Lung (tissue), 11 donors: ENCODE measurements at regions not wholly inside any gene's neighbourhood (a gene's known extent, or its start where the extent isn't known, plus 50 kb on each side); places are given as distances from the start of the nearest gene placed in this dataset.

Source experiments
- ATAC-seq: fragments of 200-7000 bp; cut with Tn5 transposase; one replicate; pipeline ENCODE4 v1.9.1; 2020; ENCODE audit warnings: moderate number of reproducible peaks; ENCODE audit not compliant: insufficient read depth, low FRiP score
- DNase-seq, 3 donors: peaks; one replicate each; pipeline ENCODE4 v3.0.0-alpha.2; 2013 to 2017
- H3K27ac ChIP-seq, 2 donors: one replicate each; pipeline ENCODE4 v1.5.1; 2013; ENCODE audit warnings: mild to moderate bottlenecking in 2 of 2, moderate library complexity in 2 of 2, control low read depth in 1 of 2, inconsistent platforms in 1 of 2, low read depth in 1 of 2, low read length in 1 of 2
- H3K27me3 ChIP-seq, 3 donors: one replicate each; pipeline ENCODE4 v1.5.1; 2013; ENCODE audit warnings: low read length in 2 of 3; ENCODE audit not compliant: control insufficient read depth in 3 of 3, insufficient read depth in 3 of 3
- H3K36me3 ChIP-seq, 4 donors: one replicate each; pipeline ENCODE4 v1.5.1; 2013; ENCODE audit warnings: low read length in 4 of 4, mild to moderate bottlenecking in 1 of 4, moderate library complexity in 1 of 4; ENCODE audit not compliant: control insufficient read depth in 4 of 4, insufficient read depth in 4 of 4
- H3K4me1 ChIP-seq, 5 donors: one replicate each; pipeline ENCODE4 v1.5.1; 2013; ENCODE audit warnings: low read length in 5 of 5, mild to moderate bottlenecking in 2 of 5, moderate library complexity in 1 of 5; ENCODE audit not compliant: control insufficient read depth in 5 of 5, insufficient read depth in 5 of 5
- H3K4me3 ChIP-seq: one replicate; pipeline ENCODE4 v1.5.1; 2013; ENCODE audit warnings: mild to moderate bottlenecking, control low read depth, moderate library complexity
- H3K9ac ChIP-seq, 2 donors: one replicate each; pipeline ENCODE4 v1.5.1; 2013; ENCODE audit warnings: low read length in 2 of 2, control low read depth in 1 of 2; ENCODE audit not compliant: insufficient read depth in 1 of 2
- H3K9me3 ChIP-seq, 4 donors: one replicate each; pipeline ENCODE4 v1.5.1; 2013; ENCODE audit warnings: low read length in 3 of 4, mild to moderate bottlenecking in 1 of 4, moderate library complexity in 1 of 4; ENCODE audit not compliant: control insufficient read depth in 4 of 4, insufficient read depth in 3 of 4
- CTCF ChIP-seq: IDR thresholded peaks from 2 replicates; pipeline ENCODE4 v1.5.1; 2012; ENCODE audit warnings: mild to moderate bottlenecking; ENCODE audit errors: control extremely low read depth, extremely low read depth
- WGBS, 2 donors: extraction: QIAGEN DNeasy Blood & Tissue Kit; methylation state at CpG; one replicate each; pipeline ENCODE4 v1.1.7; 2013; 5-methylcytosine and 5-hydroxymethylcytosine counted together
- donor health status: control.
- donor health status: control.
- donor health status: Bipolar disorder and iron deficiency.
- donor health status: healthy.
- donor health status: DM: yes; HTN: yes; CAD: no.

GRCh38 chr5:14048434-14048833 lies 94.7 kb upstream of the TRIO start:
- peaks cover 0 to 8% (median 0%) of the 10 kb centered on the region in 4 donors for H3K9me3 ChIP-seq
- H3K9ac ChIP-seq, result no peak overlapping the region
- no peaks in the 10 kb centered on the region for H3K27me3 ChIP-seq
- no peak for DNase-seq
- ATAC-seq, result no peak
- H3K4me1 ChIP-seq, result no peaks in the 10 kb centered on the region
- no peak for TF ChIP-seq CTCF
- H3K27ac ChIP-seq, result no peak overlapping the region
- H3K36me3 ChIP-seq, result no peaks in the 10 kb centered on the region
- no peak overlapping the region for H3K4me3 ChIP-seq

GRCh38 chr5:14041528-14042192 lies 97.2 kb upstream of the DNAH5 start:
- DNase-seq, result no peak
- Histone ChIP-seq H3K4me3 (no peak overlapping the region), H3K27me3 (peaks cover 0 to 5% (median 0%) of the 10 kb centered on the region in 3 donors), H3K9me3 (no peaks in the 10 kb centered on the region), H3K27ac (no peak overlapping the region), H3K4me1 (peaks cover 0 to 6% (median 0%) of the 10 kb centered on the region in 5 donors), H3K36me3 (no peaks in the 10 kb centered on the region), H3K9ac (no peak overlapping the region)
- TF ChIP-seq CTCF, result no peak
- ATAC-seq, result no peak
- WGBS, 2 donors, result 74 to 79% methylated on average over 11 of the region's 11 CpGs

GRCh38 chr5:14040542-14040941 lies 96.1 kb upstream of the DNAH5 start:
- Histone ChIP-seq H3K27me3 (peaks cover 0 to 5% (median 0%) of the 10 kb centered on the region in 3 donors), H3K4me3 (no peak overlapping the region), H3K27ac (no peak overlapping the region), H3K9ac (no peak overlapping the region), H3K9me3 (no peaks in the 10 kb centered on the region), H3K36me3 (no peaks in the 10 kb centered on the region), H3K4me1 (peaks cover 0 to 11% (median 3%) of the 10 kb centered on the region in 5 donors)
- no peak for DNase-seq
- 69 to 70% methylated on average over 5 of the region's 5 CpGs for WGBS, 2 donors
- no peak for ATAC-seq
- TF ChIP-seq CTCF, result no peak

- Histone ChIP-seq H3K27ac (no peak overlapping the region), H3K9ac (no peak overlapping the region), H3K4me3 (no peak overlapping the region), H3K36me3 (no peaks in the 10 kb centered on the region), H3K9me3 (no peaks in the 10 kb centered on the region), H3K4me1 (peaks cover 0 to 14% (median 7%) of the 10 kb centered on the region in 5 donors), H3K27me3 (peaks cover 0 to 5% (median 0%) of the 10 kb centered on the region in 3 donors)
- DNase-seq, result no peak
- WGBS, 2 donors, result 84 to 89% methylated on average over 1 of the region's 1 CpG
- ATAC-seq, result no peak
- TF ChIP-seq CTCF, result no peak
These were observed 95.1 kb upstream of the DNAH5 start for GRCh38 chr5:14039576-14039975.
